GM12878 (cell line): ENCODE measurements at regions not wholly inside any gene's neighbourhood (a gene's known extent, or its start where the extent isn't known, plus 50 kb on each side); places are given as distances from the start of the nearest gene placed in this dataset.

ENCODE experiments used
- ATAC-seq: fragments of 200-7000 bp; cut with Tn5 transposase; 3 replicates; pipeline ENCODE4 v1.9.1; 2020; ENCODE audit warnings: mild to moderate bottlenecking, moderate library complexity
- BruUV-seq: library from RNA; stranded (reverse); fragments of 400-500 nt; replicated peaks from 2 replicates; lab custom pipeline; 2021; lab: Mats Ljungman, UMichigan
- CTCF ChIA-PET: fragments of 300-600 bp; sonication (Branson Sonifier 250); formaldehyde crosslinking; extraction: SDS; loops from one replicate; lab custom pipeline; 2021; ENCODE audit warnings: inconsistent platforms; lab: Yijun Ruan, JAX
- POLR2A ChIA-PET: fragments of 350-600 bp; formaldehyde crosslinking; extraction: SDS; loops from one replicate; lab custom pipeline; 2021; ENCODE audit warnings: inconsistent platforms; lab: Charles Lee
- RAD21 ChIA-PET: fragments of 300-600 bp; sonication (Branson Sonifier 250); formaldehyde crosslinking; loops from one replicate; lab custom pipeline; 2023; ENCODE audit warnings: antibody characterized with exemption; ENCODE audit not compliant: unreplicated experiment; lab: Charles Lee
- SMC1A ChIA-PET: fragments of 300-600 bp; sonication (Branson Sonifier 250); formaldehyde crosslinking; loops from one replicate; lab custom pipeline; 2023; ENCODE audit not compliant: unreplicated experiment, uncharacterized antibody; lab: Charles Lee
- DNase-seq: peaks from one replicate; pipeline ENCODE4 v3.0.0-alpha.2; 2011; ENCODE audit warnings: low read depth, low spot score
- FAIRE-seq: peaks from 3 replicates; lab custom pipeline; 2011; peaks lifted over from hg19 to GRCh38; lab: Jason Lieb, UNC
- H2AFZ ChIP-seq: 2 replicates; pipeline ENCODE4 v1.6.0; 2011; ENCODE audit warnings: low read depth, low read length, control low read depth; ENCODE audit not compliant: control insufficient read depth
- H3K27ac ChIP-seq: 2 replicates; pipeline ENCODE4 v1.5.1; 2011; ENCODE audit warnings: control low read depth; ENCODE audit not compliant: control insufficient read depth, insufficient read depth
- H3K27me3 ChIP-seq, 2 experiments: replicated peaks in 1 of 2; 2 replicates each; pipeline versions ENCODE4 v1.6.0 to v1.6.1; 2011; ENCODE audit warnings: low read length in 1 of 2; ENCODE audit not compliant: control insufficient read depth in 2 of 2, insufficient read depth in 2 of 2
- H3K36me3 ChIP-seq, 2 experiments: 2 replicates each; pipeline ENCODE4 v1.5.1; 2011; ENCODE audit warnings: low read length in 1 of 2; ENCODE audit not compliant: control insufficient read depth in 2 of 2, insufficient read depth in 2 of 2
- H3K4me1 ChIP-seq: 2 replicates; pipeline ENCODE4 v1.6.1; 2011; ENCODE audit warnings: mild to moderate bottlenecking, low read length, moderate library complexity, mixed read lengths; ENCODE audit not compliant: control insufficient read depth, insufficient read depth
- H3K4me2 ChIP-seq: 2 replicates; pipeline ENCODE4 v1.6.0; 2011; ENCODE audit warnings: control low read depth; ENCODE audit not compliant: control insufficient read depth, insufficient read depth
- H3K4me3 ChIP-seq: fragments of 200-600 bp; sonication (generic); 2 replicates; pipeline ENCODE4 v1.5.1; 2016
- H3K79me2 ChIP-seq: 2 replicates; pipeline ENCODE4 v1.6.0; 2011; ENCODE audit warnings: low read length; ENCODE audit not compliant: control insufficient read depth, insufficient read depth
- H3K9ac ChIP-seq: 2 replicates; pipeline ENCODE4 v1.8.0; 2011; ENCODE audit warnings: low read length, control low read depth, mixed read lengths; ENCODE audit not compliant: control insufficient read depth, insufficient read depth
- H3K9me3 ChIP-seq: replicated peaks from 3 replicates; pipeline ENCODE4 v1.5.1; 2011; ENCODE audit warnings: mild to moderate bottlenecking, low read length; ENCODE audit not compliant: control insufficient read depth, insufficient read depth
- H4K20me1 ChIP-seq: 2 replicates; pipeline ENCODE4 v1.6.0; 2011; ENCODE audit not compliant: control insufficient read depth, insufficient read depth
- GATAD2B ChIP-seq: fragments of 450-650 bp; conservative IDR thresholded peaks from 2 replicates; pipeline ENCODE4 v1.6.1; 2017; ENCODE audit warnings: low read depth, mild to moderate bottlenecking, moderate library complexity
- NFYB ChIP-seq: IDR thresholded peaks from 2 replicates; pipeline ENCODE4 v1.6.1; 2011; ENCODE audit warnings: low read depth, mild to moderate bottlenecking, low read length, improper control_type of control experiment, moderate library complexity; ENCODE audit not compliant: insufficient read depth
- NRF1 ChIP-seq: conservative IDR thresholded peaks from 2 replicates; pipeline ENCODE4 v1.6.1; 2011; ENCODE audit warnings: mild to moderate bottlenecking, low read depth, low read length, improper control_type of control experiment
- SIX5 ChIP-seq: IDR thresholded peaks from 2 replicates; pipeline ENCODE4 v1.6.1; 2011; ENCODE audit warnings: mild to moderate bottlenecking, low read depth, low read length, moderate library complexity; ENCODE audit not compliant: severe bottlenecking
- SPI1 ChIP-seq: IDR thresholded peaks from 2 replicates; pipeline ENCODE4 v1.6.1; 2011; ENCODE audit warnings: low read depth, mild to moderate bottlenecking, low read length, moderate library complexity, borderline replicate concordance; ENCODE audit not compliant: insufficient read depth
- SREBF1 ChIP-seq: IDR thresholded peaks from 2 replicates; pipeline ENCODE4 v1.6.1; 2012; ENCODE audit warnings: mild to moderate bottlenecking, low read length
- SRF ChIP-seq, 2 experiments: IDR thresholded peaks; 2 replicates each; pipeline ENCODE4 v1.6.1; 2011; ENCODE audit warnings: low read depth in 2 of 2, low read length in 2 of 2, mild to moderate bottlenecking in 1 of 2, moderate library complexity in 1 of 2
- ZNF24 ChIP-seq: fragments of 450-650 bp; IDR thresholded peaks from 2 replicates; pipeline ENCODE4 v1.6.1; 2017; ENCODE audit warnings: antibody characterized with exemption, mild to moderate bottlenecking
- ZNF274 ChIP-seq: IDR thresholded peaks from one replicate; pipeline ENCODE4 v1.8.0; 2011; ENCODE audit not compliant: insufficient read length, insufficient read depth
- WGBS: methylation state at CpG from one replicate; pipeline ENCODE4 v1.1.6; 2016; ENCODE audit warnings: low lambda C conversion rate; ENCODE audit not compliant: insufficient replicate concordance, insufficient coverage; ENCODE audit errors: missing lambda C conversion rate; 5-methylcytosine and 5-hydroxymethylcytosine counted together
- in situ Hi-C: fragments of 300-500 bp; cut with MboI; formaldehyde crosslinking; loops from 9 replicates; pipeline ENCODE4 v1.14.3; 2018; ENCODE audit warnings: mixed read lengths
- intact Hi-C: fragments of 100-400 bp; cut with micrococcal nuclease; formaldehyde crosslinking; loops from one replicate; pipeline ENCODE4 v1.14.2; 2022; ENCODE audit not compliant: unreplicated experiment
- TF ChIP-seq, protein P1 (sequence below): fragments of 450-650 bp; conservative IDR thresholded peaks from 2 replicates; pipeline ENCODE4 v1.6.1; 2017; ENCODE audit warnings: mild to moderate bottlenecking, moderate library complexity
- TF ChIP-seq, protein P2 (sequence below): IDR thresholded peaks from 2 replicates; pipeline ENCODE4 v1.6.1; 2012; ENCODE audit warnings: improper control_type of control experiment, low read depth, low read length; ENCODE audit not compliant: insufficient replicate concordance

DNA sequence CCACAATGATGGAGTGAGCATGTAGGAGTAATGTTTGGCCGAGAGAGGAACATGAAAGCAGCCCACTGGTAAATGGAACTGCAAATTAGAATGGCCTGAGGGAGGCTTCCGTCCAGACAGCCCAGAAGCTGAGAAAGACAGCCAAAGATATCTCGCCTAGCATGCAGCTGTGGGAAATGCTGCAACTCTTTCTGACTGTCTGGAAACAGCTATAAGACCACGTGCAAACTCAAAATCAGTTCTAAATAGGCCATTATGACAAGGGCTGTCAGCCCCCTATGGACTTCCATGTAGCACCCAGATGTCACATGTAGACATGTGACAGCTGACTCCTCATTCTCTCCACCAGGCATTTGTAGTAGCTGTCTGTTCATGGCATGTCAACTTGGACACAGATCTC lies 62.9 kb upstream of the ATP1A1 start:
- Histone ChIP-seq H3K4me3 (no peak overlapping the region), H3K79me2 (no peaks in the 10 kb centered on the region), H4K20me1 (no peaks in the 10 kb centered on the region), H3K36me3 (no peaks in the 10 kb centered on the region), H2AFZ (no peak overlapping the region), H3K27ac (no peak overlapping the region), H3K9me3 (no peaks in the 10 kb centered on the region), H3K4me2 (no peak overlapping the region), H3K9ac (no peak overlapping the region), H3K4me1 (no peaks in the 10 kb centered on the region), H3K27me3 (no peaks in the 10 kb centered on the region)
- TF ChIP-seq ZNF24, result no peak
- no peak for TF ChIP-seq SIX5
- TF ChIP-seq NRF1, result no peak
- TF ChIP-seq SREBF1, result no peak
- TF ChIP-seq, protein P1, sequence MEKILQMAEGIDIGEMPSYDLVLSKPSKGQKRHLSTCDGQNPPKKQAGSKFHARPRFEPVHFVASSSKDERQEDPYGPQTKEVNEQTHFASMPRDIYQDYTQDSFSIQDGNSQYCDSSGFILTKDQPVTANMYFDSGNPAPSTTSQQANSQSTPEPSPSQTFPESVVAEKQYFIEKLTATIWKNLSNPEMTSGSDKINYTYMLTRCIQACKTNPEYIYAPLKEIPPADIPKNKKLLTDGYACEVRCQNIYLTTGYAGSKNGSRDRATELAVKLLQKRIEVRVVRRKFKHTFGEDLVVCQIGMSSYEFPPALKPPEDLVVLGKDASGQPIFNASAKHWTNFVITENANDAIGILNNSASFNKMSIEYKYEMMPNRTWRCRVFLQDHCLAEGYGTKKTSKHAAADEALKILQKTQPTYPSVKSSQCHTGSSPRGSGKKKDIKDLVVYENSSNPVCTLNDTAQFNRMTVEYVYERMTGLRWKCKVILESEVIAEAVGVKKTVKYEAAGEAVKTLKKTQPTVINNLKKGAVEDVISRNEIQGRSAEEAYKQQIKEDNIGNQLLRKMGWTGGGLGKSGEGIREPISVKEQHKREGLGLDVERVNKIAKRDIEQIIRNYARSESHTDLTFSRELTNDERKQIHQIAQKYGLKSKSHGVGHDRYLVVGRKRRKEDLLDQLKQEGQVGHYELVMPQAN, result no peak
- no peak for TF ChIP-seq ZNF274
- no peak for TF ChIP-seq SRF (IDR thresholded peaks at IDR 0.05; ENCODE audit: low read depth in 2 of 2, low read length in 2 of 2)
- TF ChIP-seq, protein P2, sequence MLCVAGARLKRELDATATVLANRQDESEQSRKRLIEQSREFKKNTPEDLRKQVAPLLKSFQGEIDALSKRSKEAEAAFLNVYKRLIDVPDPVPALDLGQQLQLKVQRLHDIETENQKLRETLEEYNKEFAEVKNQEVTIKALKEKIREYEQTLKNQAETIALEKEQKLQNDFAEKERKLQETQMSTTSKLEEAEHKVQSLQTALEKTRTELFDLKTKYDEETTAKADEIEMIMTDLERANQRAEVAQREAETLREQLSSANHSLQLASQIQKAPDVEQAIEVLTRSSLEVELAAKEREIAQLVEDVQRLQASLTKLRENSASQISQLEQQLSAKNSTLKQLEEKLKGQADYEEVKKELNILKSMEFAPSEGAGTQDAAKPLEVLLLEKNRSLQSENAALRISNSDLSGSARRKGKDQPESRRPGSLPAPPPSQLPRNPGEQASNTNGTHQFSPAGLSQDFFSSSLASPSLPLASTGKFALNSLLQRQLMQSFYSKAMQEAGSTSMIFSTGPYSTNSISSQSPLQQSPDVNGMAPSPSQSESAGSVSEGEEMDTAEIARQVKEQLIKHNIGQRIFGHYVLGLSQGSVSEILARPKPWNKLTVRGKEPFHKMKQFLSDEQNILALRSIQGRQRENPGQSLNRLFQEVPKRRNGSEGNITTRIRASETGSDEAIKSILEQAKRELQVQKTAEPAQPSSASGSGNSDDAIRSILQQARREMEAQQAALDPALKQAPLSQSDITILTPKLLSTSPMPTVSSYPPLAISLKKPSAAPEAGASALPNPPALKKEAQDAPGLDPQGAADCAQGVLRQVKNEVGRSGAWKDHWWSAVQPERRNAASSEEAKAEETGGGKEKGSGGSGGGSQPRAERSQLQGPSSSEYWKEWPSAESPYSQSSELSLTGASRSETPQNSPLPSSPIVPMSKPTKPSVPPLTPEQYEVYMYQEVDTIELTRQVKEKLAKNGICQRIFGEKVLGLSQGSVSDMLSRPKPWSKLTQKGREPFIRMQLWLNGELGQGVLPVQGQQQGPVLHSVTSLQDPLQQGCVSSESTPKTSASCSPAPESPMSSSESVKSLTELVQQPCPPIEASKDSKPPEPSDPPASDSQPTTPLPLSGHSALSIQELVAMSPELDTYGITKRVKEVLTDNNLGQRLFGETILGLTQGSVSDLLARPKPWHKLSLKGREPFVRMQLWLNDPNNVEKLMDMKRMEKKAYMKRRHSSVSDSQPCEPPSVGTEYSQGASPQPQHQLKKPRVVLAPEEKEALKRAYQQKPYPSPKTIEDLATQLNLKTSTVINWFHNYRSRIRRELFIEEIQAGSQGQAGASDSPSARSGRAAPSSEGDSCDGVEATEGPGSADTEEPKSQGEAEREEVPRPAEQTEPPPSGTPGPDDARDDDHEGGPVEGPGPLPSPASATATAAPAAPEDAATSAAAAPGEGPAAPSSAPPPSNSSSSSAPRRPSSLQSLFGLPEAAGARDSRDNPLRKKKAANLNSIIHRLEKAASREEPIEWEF, result no peak
- no peak for TF ChIP-seq GATAD2B
- no peak for TF ChIP-seq NFYB
- TF ChIP-seq SPI1, result no peak
- DNase-seq (no peak), FAIRE-seq (no peak), ATAC-seq (no peak)
- ChIA-PET RAD21 (interaction anchor here (1.4 kb wide), 1 partner anchor 70 kb away, joined by 3 read pairs; no protein-coding TSS in a partner anchor), POLR2A (interaction anchor here (0.5 kb wide), 1 partner anchor 635 kb away, joined by 3 read pairs; no protein-coding TSS in a partner anchor), SMC1A (interaction anchor here (1.0 kb wide), 1 partner anchor 54 kb away, joined by 3 read pairs; no protein-coding TSS in a partner anchor), CTCF (no interaction called here)
- in situ Hi-C loops (no loop called here), intact Hi-C loops (no loop called here)
- 19% methylated on average over 4 of the region's 4 CpGs for WGBS
- BruUV-seq, result no TSS peak
